CD4-positive, alpha-beta T cell (primary cell): ENCODE measurements at regions not wholly inside any gene's neighbourhood (a gene's known extent, or its start where the extent isn't known, plus 50 kb on each side); places are given as distances from the start of the nearest gene placed in this dataset.

Experiments
- ATAC-seq: fragments of 200-7000 bp; cut with Tn5 transposase; one replicate; pipeline ENCODE4 v1.10.0; 2022; ENCODE audit warnings: mild to moderate bottlenecking; ENCODE audit not compliant: poor library complexity
- CTCF ChIA-PET: fragments of 350-600 bp; sonication (Branson Sonifier 250); formaldehyde crosslinking; loops from one replicate; lab custom pipeline; 2021; ENCODE audit warnings: antibody characterized with exemption, inconsistent platforms; lab: Charles Lee
- POLR2A ChIA-PET: fragments of 350-600 bp; sonication (Branson Sonifier 250); formaldehyde crosslinking; loops from one replicate; lab custom pipeline; 2021; ENCODE audit warnings: antibody characterized with exemption, inconsistent platforms; lab: Charles Lee
- DNase-seq, 14 experiments: peaks; one replicate each; pipeline ENCODE4 v3.0.0-alpha.2; 2013 to 2020; ENCODE audit warnings: mixed read lengths in 2 of 14
- H3K27ac ChIP-seq, 2 donors: one replicate each; pipeline versions ENCODE4 v1.5.1 to v1.7.0; 2013; ENCODE audit warnings: low read length in 2 of 2, low read depth in 1 of 2, mild to moderate bottlenecking in 1 of 2
- H3K27me3 ChIP-seq, 2 experiments: 1 replicate in 1 of 2; 2 replicates in 1 of 2; pipeline versions ENCODE4 v1.6.1 to v1.7.0; 2013; ENCODE audit warnings: low read length in 2 of 2, control low read depth in 1 of 2, mild to moderate bottlenecking in 1 of 2, moderate library complexity in 1 of 2; ENCODE audit not compliant: insufficient read depth in 2 of 2, control insufficient read depth in 1 of 2
- H3K36me3 ChIP-seq: one replicate; pipeline ENCODE4 v1.6.1; 2013; ENCODE audit warnings: low read length, control low read depth; ENCODE audit not compliant: insufficient read depth
- H3K4me1 ChIP-seq: one replicate; pipeline ENCODE4 v1.6.1; 2013; ENCODE audit warnings: low read length, control low read depth; ENCODE audit not compliant: insufficient read depth
- H3K4me3 ChIP-seq: one replicate; pipeline ENCODE4 v1.5.1; 2013; ENCODE audit warnings: mild to moderate bottlenecking, low read length, moderate library complexity
- H3K9me3 ChIP-seq, 2 experiments: 1 replicate in 1 of 2; 2 replicates in 1 of 2; pipeline versions ENCODE4 v1.6.1 to v1.7.0; 2013; ENCODE audit warnings: low read length in 2 of 2, mild to moderate bottlenecking in 2 of 2, control low read depth in 1 of 2, moderate library complexity in 1 of 2; ENCODE audit not compliant: control insufficient read depth in 1 of 2, insufficient read depth in 1 of 2
- H3K27ac Mint-ChIP-seq: one replicate; pipeline ENCODE4 v1.8.0; 2020; ENCODE audit warnings: mixed read lengths
- H3K27me3 Mint-ChIP-seq: one replicate; pipeline ENCODE4 v1.8.0; 2021; ENCODE audit warnings: mixed read lengths
- H3K36me3 Mint-ChIP-seq: one replicate; pipeline ENCODE4 v1.8.0; 2021; ENCODE audit warnings: low read depth, mixed read lengths
- H3K4me1 Mint-ChIP-seq: one replicate; pipeline ENCODE4 v1.8.0; 2021; ENCODE audit warnings: low read depth, mixed read lengths
- H3K4me3 Mint-ChIP-seq: one replicate; pipeline ENCODE4 v1.8.0; 2020; ENCODE audit warnings: mild to moderate bottlenecking, mixed read lengths
- H3K9me3 Mint-ChIP-seq: one replicate; pipeline ENCODE4 v1.8.0; 2020; ENCODE audit warnings: mixed read lengths
- intact Hi-C, 2 experiments: fragments of 100-400 bp; cut with DNase I in 1 of 2; cut with micrococcal nuclease in 1 of 2; formaldehyde crosslinking; loops; one replicate each; pipeline versions ENCODE4 v1.15.1 to v1.9.0; 2023 to 2025; cut with DNase I, micrococcal nuclease
- TF ChIP-seq, protein P1 (sequence below): fragments of 200-600 bp; IDR thresholded peaks from one replicate; pipeline ENCODE4 v1.8.0; 2022; ENCODE audit warnings: antibody characterized with exemption, mild to moderate bottlenecking

DNA sequence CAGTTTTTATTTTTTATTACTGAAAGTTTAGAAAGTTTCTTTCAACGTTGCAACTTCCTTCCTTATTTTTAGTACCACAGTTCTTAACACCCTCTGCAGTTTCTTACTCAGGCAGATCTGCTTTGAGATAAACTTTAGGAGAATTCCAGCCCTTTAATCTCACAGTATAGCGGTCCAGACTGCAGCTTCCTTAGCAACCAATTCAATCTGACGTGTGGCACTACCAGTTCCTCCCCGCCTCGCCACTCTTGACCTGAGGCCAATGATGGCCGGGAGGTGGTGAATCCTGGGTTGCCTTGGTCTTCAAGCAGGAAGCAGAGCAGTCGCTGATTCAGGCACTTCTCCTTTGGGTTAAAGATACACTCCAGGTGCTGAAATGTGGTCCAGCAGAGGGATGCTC lies 334.3 kb upstream of the TRPC7 start:
- POLR2A ChIA-PET = no interaction called here
- no peaks in the 10 kb centered on the region for H3K4me1 ChIP-seq
- no peak overlapping the region for H3K4me3 ChIP-seq
- intact Hi-C loops = no loop called here
- no peak for DNase-seq
- CTCF ChIA-PET = no interaction called here
- H3K27me3 Mint-ChIP-seq = peaks cover 6% of the 10 kb centered on the region
- TF ChIP-seq, protein P1, sequence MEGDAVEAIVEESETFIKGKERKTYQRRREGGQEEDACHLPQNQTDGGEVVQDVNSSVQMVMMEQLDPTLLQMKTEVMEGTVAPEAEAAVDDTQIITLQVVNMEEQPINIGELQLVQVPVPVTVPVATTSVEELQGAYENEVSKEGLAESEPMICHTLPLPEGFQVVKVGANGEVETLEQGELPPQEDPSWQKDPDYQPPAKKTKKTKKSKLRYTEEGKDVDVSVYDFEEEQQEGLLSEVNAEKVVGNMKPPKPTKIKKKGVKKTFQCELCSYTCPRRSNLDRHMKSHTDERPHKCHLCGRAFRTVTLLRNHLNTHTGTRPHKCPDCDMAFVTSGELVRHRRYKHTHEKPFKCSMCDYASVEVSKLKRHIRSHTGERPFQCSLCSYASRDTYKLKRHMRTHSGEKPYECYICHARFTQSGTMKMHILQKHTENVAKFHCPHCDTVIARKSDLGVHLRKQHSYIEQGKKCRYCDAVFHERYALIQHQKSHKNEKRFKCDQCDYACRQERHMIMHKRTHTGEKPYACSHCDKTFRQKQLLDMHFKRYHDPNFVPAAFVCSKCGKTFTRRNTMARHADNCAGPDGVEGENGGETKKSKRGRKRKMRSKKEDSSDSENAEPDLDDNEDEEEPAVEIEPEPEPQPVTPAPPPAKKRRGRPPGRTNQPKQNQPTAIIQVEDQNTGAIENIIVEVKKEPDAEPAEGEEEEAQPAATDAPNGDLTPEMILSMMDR = no peak
- H3K36me3 Mint-ChIP-seq = no peaks in the 10 kb centered on the region
- H3K9me3 ChIP-seq = no peaks in the 10 kb centered on the region
- H3K9me3 Mint-ChIP-seq = peaks cover 2% of the 10 kb centered on the region
- H3K4me1 Mint-ChIP-seq = no peaks in the 10 kb centered on the region
- H3K36me3 ChIP-seq = no peaks in the 10 kb centered on the region
- H3K27ac Mint-ChIP-seq = no peak overlapping the region
- H3K27me3 ChIP-seq = no peaks in the 10 kb centered on the region
- no peak for ATAC-seq
- no peak overlapping the region for H3K4me3 Mint-ChIP-seq
- H3K27ac ChIP-seq = no peak overlapping the region

DNA sequence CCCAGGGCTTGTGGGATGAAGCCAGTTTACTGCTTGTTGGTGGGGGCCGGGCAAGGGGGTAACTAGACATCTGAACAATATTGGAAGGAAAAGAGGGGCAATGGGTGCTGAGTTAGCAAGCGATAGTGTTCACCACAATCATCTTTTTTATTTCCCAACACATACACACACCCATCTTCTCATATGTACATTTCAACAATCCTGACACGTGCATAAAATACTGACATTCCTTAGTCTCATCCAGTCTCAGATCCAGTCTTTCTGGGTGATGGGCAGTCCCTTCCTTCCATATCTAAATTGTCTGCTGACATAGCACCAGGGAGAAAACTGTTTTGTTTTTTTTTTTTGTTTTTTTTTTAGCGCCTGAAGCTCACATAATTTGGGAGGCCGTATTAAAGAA lies 333.6 kb upstream of the TRPC7 start:
- Mint-ChIP-seq H3K27ac (no peak overlapping the region), H3K4me1 (no peaks in the 10 kb centered on the region), H3K9me3 (peaks cover 2% of the 10 kb centered on the region), H3K36me3 (no peaks in the 10 kb centered on the region), H3K4me3 (no peak overlapping the region), H3K27me3 (peaks cover 6% of the 10 kb centered on the region)
- ATAC-seq (no peak), DNase-seq (no peak)
- TF ChIP-seq, protein P1 = no peak
- POLR2A ChIA-PET = no interaction called here
- H3K27ac ChIP-seq = no peak overlapping the region
- H3K4me3 ChIP-seq = no peak overlapping the region
- CTCF ChIA-PET = no interaction called here
- no peaks in the 10 kb centered on the region for H3K4me1 ChIP-seq
- no peaks in the 10 kb centered on the region for H3K9me3 ChIP-seq
- no peaks in the 10 kb centered on the region for H3K27me3 ChIP-seq
- H3K36me3 ChIP-seq = no peaks in the 10 kb centered on the region
- intact Hi-C loops = no loop called here

- no peaks in the 10 kb centered on the region for H3K27me3 ChIP-seq
- intact Hi-C loops = no loop called here
Observed at GRCh38 chr5:136694258-136694657, 328.9 kb upstream of the TRPC7 start.

More at GRCh38 chr5:136694258-136694657, 328.9 kb upstream of the TRPC7 start:
- Mint-ChIP-seq H3K27me3 (peaks cover 6% of the 10 kb centered on the region), H3K4me3 (no peak overlapping the region), H3K9me3 (peaks cover 2% of the 10 kb centered on the region), H3K4me1 (no peaks in the 10 kb centered on the region), H3K36me3 (no peaks in the 10 kb centered on the region), H3K27ac (no peak overlapping the region)
- Histone ChIP-seq H3K27ac (no peak overlapping the region), H3K9me3 (peaks cover under 1 to 1% of the 10 kb centered on the region in 2 experiments), H3K4me3 (no peak overlapping the region), H3K4me1 (no peaks in the 10 kb centered on the region), H3K36me3 (no peaks in the 10 kb centered on the region)
- ChIA-PET POLR2A (no interaction called here), CTCF (no interaction called here)
- TF ChIP-seq, protein P1 = no peak
- no peak for DNase-seq
- no peak for ATAC-seq
